ENCODE measurements at regions not wholly inside any gene's neighbourhood (a gene's known extent, or its start where the extent isn't known, plus 50 kb on each side); places are given as distances from the start of the nearest gene placed in this dataset.

DNA sequence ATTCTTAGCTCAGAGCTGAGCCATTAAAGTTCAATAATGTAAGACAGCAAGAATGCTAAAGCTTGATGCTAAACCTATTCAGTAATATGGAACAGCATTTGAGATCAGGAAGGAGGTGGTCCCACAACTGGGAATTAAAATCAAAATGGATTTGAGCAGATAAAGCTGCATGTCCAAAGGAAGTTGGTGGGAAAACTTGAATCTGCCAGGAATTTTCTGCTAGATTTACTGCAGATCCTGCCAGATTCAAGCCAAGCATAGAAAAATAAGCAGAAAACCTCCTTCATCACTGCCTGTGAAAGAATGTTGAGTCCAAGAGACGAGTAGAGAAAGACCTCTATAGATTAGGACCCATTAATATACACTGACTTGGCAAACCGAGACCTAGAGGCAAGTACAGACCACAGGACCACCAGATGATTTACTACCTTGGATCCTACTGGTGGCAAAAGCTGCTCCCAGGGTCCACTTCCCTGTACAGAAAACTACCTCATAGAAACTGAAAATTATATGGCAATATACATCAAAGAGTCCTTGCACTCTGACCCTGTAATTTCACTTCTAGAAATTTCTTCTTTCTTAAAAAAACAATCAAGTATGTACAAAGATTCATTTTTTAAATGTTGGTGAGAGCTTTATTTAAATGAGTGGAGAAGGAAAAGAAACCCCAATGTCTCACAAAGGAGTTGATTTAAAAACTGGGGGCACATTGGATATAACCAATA is 263.2 kb downstream of the DAD1 start:
- Mint-ChIP-seq H3K36me3 (ENCODE audit: low read depth, unreplicated experiment) (peaks cover 7% of the 10 kb centered on the region), H3K27ac (ENCODE audit: unreplicated experiment) (no peak overlapping the region), H3K4me1 (ENCODE audit: unreplicated experiment) (no peaks in the 10 kb centered on the region), H3K4me3 (ENCODE audit: unreplicated experiment) (no peak overlapping the region), H3K9me3 (ENCODE audit: unreplicated experiment) (peaks cover 8% of the 10 kb centered on the region), H3K27me3 (ENCODE audit: unreplicated experiment) (no peaks in the 10 kb centered on the region)
- no peak for DNase-seq (ENCODE audit: low spot score)
- TF ChIP-seq, protein P1, sequence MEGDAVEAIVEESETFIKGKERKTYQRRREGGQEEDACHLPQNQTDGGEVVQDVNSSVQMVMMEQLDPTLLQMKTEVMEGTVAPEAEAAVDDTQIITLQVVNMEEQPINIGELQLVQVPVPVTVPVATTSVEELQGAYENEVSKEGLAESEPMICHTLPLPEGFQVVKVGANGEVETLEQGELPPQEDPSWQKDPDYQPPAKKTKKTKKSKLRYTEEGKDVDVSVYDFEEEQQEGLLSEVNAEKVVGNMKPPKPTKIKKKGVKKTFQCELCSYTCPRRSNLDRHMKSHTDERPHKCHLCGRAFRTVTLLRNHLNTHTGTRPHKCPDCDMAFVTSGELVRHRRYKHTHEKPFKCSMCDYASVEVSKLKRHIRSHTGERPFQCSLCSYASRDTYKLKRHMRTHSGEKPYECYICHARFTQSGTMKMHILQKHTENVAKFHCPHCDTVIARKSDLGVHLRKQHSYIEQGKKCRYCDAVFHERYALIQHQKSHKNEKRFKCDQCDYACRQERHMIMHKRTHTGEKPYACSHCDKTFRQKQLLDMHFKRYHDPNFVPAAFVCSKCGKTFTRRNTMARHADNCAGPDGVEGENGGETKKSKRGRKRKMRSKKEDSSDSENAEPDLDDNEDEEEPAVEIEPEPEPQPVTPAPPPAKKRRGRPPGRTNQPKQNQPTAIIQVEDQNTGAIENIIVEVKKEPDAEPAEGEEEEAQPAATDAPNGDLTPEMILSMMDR (IDR thresholded peaks at IDR 0.05; ENCODE audit: unreplicated experiment), result no peak

GRCh38 chr14:22320362-22320750 is 268.7 kb downstream of the DAD1 start:
- no peaks in the 10 kb centered on the region for H3K9me3 Mint-ChIP-seq (ENCODE audit: unreplicated experiment)

DNA sequence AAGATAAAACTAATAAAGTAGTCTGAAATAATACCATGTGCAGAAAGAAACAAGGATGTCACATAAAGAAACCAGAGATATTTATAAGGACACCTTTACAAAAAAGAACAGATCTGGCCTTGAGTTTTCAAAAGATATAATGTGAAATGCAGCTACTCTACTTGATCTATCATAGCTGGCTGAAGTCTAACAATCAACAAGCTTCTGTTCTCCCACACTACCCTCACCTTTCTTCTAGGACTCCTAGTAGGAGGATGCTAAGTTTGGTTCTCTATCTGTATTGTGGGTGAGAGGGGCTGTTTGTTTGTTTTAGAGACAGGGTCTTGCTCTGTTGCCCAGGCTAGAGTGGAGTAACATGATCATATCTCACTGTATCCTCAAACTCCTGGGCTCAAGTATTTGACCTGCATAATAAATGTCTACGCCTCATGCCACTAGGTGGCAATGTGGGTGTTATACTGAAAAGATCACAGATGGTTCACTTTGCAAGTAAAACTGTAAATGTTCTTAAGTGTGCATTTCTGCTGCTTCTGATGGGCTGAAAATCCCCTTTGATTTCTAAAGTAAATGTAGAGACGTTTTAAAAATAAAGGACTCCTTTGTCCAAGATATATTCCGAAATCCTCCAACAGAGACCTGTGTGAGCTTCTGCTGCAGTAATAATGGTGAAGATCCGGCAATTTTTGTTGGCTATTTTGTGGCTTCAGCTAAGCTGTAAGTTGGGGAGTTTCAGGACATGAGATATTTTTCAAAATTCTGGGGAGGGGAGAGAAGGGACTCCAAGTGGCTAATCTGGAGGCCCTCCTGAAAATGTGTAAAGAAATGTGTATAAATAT is 269.3 kb downstream of the DAD1 start:
- Mint-ChIP-seq H3K9me3 (ENCODE audit: unreplicated experiment) (no peaks in the 10 kb centered on the region), H3K4me1 (ENCODE audit: unreplicated experiment) (no peaks in the 10 kb centered on the region), H3K27me3 (ENCODE audit: unreplicated experiment) (no peaks in the 10 kb centered on the region), H3K27ac (ENCODE audit: unreplicated experiment) (no peak overlapping the region), H3K4me3 (ENCODE audit: unreplicated experiment) (no peak overlapping the region), H3K36me3 (ENCODE audit: low read depth, unreplicated experiment) (no peaks in the 10 kb centered on the region)
- TF ChIP-seq, protein P1 (IDR thresholded peaks at IDR 0.05; ENCODE audit: unreplicated experiment), result peak; percentile 69
- DNase-seq (ENCODE audit: low spot score), result peak; percentile 55

More at GRCh38 chr14:22320362-22320750, 268.7 kb downstream of the DAD1 start:
- Mint-ChIP-seq H3K4me1 (ENCODE audit: unreplicated experiment) (no peaks in the 10 kb centered on the region), H3K27me3 (ENCODE audit: unreplicated experiment) (no peaks in the 10 kb centered on the region), H3K27ac (ENCODE audit: unreplicated experiment) (no peak overlapping the region), H3K36me3 (ENCODE audit: low read depth, unreplicated experiment) (no peaks in the 10 kb centered on the region), H3K4me3 (ENCODE audit: unreplicated experiment) (no peak overlapping the region)
- DNase-seq (ENCODE audit: low spot score), result no peak
- TF ChIP-seq, protein P1 (IDR thresholded peaks at IDR 0.05; ENCODE audit: unreplicated experiment), result no peak

- no peak for DNase-seq (ENCODE audit: low spot score)
- no peaks in the 10 kb centered on the region for H3K9me3 Mint-ChIP-seq (ENCODE audit: unreplicated experiment)
- H3K4me3 Mint-ChIP-seq (ENCODE audit: unreplicated experiment), result no peak overlapping the region
- H3K27me3 Mint-ChIP-seq (ENCODE audit: unreplicated experiment), result no peaks in the 10 kb centered on the region
- no peak overlapping the region for H3K27ac Mint-ChIP-seq (ENCODE audit: unreplicated experiment)
- TF ChIP-seq, protein P1 (IDR thresholded peaks at IDR 0.05; ENCODE audit: unreplicated experiment), result no peak
- no peaks in the 10 kb centered on the region for H3K4me1 Mint-ChIP-seq (ENCODE audit: unreplicated experiment)
- H3K36me3 Mint-ChIP-seq (ENCODE audit: low read depth, unreplicated experiment), result no peaks in the 10 kb centered on the region
These were observed 270.1 kb downstream of the DAD1 start for GRCh38 chr14:22318951-22319350.

DNA sequence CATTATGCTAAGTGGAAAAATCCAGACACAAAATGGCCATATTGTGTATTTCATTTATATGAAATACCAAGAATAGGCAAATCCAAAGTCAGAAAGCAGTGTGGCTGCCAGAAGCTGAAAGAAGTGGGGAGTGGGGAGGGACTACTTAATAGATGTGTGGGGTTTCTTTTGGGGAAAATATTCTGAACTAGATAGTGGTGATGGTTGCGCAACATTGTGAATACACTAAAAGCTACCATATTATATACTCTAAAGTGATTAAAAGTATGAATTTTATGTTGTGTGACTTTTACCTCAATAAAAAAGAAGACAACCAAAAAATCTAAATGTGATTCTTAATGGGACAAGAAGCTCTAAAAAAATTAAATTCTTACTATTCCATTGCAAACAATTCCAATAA is 272.6 kb downstream of the DAD1 start:
- no peak for DNase-seq (ENCODE audit: low spot score)
- TF ChIP-seq, protein P1 (IDR thresholded peaks at IDR 0.05; ENCODE audit: unreplicated experiment), result no peak
- Mint-ChIP-seq H3K4me3 (ENCODE audit: unreplicated experiment) (no peak overlapping the region), H3K27ac (ENCODE audit: unreplicated experiment) (no peak overlapping the region), H3K27me3 (ENCODE audit: unreplicated experiment) (no peaks in the 10 kb centered on the region), H3K9me3 (ENCODE audit: unreplicated experiment) (no peaks in the 10 kb centered on the region), H3K4me1 (ENCODE audit: unreplicated experiment) (no peaks in the 10 kb centered on the region), H3K36me3 (ENCODE audit: low read depth, unreplicated experiment) (no peaks in the 10 kb centered on the region)
